Suppressor macrophage treated with lipopolysaccharide for 1 hour (primary cell): ENCODE measurements at regions not wholly inside any gene's neighbourhood (a gene's known extent, or its start where the extent isn't known, plus 50 kb on each side); places are given as distances from the start of the nearest gene placed in this dataset.

Source experiments
- DNase-seq, 3 donors: peaks; one replicate each; pipeline ENCODE4 v3.0.0-alpha.2; 2020 to 2022

DNA sequence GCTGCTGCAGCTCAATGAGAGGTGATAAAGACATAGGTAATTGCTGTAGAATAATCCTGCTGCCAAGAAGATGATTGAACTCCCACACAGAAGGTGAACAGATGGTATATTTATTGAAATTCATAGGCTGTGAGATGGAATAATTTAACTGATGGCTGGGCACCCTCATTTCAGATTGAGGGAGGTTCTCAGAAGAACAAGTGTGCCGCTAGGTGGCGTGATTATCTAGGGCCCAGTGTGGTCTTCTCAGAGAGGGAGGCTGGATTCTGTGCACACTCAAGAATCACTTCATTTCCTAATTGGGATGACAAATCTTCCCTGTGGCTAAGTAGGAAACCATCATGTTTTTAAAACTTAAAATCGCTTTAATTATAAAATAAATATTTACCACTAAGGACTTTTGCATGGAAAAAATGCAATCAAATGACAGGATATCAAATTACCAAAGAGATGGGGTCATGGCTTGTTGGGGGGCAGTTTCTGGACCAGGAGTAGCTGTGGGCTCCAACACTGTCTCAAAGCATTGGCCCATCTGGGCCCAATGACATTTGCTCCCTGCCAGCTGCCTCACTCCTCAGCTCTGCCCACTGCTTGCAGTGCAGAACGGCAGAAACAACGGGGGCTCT, 132.3 kb downstream of the SNAPC1 start:
- DNase-seq, result peak; percentile 66 to 78 (median 74)

DNA sequence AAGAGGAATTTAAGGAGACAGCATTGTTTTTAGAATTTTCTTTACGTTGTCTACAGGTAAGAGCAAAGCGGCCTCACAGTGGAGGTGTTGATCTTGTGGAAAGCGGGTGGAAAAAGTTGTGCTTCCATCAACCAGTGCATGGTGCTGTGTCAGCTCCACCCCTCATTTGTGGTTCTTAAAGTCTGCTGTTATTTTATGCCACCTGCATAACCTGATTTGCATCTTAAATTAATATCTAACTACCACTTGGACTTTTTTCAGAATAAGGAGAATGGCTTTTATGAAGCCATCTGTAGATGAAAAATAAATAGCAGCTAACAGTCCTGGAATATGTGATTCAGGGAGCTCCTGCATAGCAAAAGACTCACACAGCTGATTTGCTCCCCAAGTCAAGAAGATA, 135.1 kb downstream of the SNAPC1 start:
- DNase-seq, result no peak

DNA sequence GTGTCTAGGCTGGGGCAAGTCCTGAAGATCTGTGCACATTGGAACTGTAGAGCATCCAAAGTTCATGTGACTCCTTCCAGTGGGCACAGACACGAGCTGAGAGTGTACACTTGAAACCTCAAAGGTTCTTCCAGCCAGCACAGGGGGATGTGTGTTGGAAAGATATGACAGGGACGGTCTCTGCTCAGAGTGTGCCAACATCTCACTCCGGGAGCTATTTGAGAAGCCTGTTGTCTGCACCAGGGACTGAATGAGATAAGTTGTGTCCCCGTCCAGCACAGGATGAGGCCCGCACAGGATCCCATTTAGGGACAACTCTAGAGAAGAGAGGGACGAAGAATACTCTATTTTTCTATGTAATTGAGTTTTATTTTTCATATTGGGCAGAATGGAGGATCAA, 136.3 kb downstream of the SNAPC1 start:
- no peak for DNase-seq

DNA sequence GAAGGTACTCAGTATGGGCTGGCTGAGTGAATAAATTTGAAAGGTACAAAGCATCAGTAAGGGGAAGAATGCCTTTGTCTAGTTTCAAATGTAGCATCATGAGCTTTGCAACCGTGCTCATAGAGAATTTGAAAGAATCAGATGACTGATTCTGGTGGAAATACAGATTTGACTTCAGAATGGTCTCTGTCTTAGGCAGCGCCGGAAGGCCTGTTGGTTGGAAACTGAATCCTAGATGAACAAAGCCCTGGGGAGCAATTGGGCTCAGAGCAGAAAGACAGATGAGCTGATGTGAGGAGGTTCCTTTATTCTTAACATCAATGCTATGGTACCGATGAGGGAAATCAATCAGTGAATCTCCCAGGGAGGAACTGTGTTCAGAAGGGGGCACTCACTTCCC, 137.3 kb downstream of the SNAPC1 start:
- DNase-seq, result no peak

DNA sequence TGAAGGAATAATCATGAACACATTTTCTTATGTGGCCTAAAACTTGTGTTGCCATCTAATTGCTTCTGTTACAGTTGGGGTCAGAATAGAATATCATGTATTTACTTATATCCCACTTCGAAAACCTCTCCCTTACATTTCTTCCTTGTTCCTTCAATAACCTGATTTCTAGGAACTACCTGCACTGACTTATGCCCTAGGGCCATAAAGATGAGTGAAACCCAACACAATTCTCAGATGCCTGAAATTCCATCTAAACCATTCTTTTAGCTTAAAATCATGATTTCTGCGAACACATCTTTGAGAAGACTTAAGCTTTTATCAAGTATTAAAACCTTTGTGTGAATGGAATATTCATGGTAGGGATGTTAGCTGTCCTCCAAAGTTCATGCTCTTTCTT, 142.7 kb downstream of the SNAPC1 start:
- DNase-seq, result no peak

DNA sequence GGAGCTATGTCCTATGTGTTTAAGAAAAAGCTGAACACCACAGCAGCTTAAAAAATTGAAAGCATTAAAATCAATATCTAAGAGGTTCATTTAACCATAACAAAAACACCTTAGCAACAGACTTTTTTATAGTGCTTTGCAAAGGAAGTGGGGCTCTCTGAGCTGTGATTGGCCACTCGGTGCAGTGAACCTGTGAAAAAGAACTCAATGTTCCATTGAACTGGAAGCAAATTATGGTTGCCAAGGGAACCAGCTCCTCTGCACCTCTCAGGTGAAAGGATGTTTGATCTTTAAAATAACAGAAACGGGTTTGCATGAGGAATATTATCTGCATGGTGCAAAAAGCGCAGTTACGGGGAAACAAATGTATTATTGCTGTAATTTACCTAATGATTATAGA, 149.4 kb downstream of the SNAPC1 start:
- DNase-seq, result no peak

DNA sequence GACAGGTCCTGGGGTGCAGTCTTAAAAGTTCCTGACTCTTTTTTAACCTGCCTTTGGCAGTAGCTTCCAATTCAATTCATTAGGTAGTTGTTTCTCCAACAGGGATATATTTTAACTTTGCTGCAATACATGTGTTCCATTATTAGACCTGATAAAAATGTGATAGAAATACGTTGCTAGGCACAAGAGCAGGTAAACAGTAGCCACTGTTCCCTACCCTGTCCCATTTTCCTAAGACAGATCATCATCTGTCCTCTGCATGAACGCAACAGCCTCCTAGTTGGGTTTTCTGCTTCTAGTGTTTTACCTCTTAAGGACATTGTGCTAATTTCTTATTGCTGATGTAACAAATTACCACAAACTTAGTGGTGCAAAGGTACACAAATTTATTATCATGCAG, 156.8 kb downstream of the SNAPC1 start:
- no peak for DNase-seq

DNA sequence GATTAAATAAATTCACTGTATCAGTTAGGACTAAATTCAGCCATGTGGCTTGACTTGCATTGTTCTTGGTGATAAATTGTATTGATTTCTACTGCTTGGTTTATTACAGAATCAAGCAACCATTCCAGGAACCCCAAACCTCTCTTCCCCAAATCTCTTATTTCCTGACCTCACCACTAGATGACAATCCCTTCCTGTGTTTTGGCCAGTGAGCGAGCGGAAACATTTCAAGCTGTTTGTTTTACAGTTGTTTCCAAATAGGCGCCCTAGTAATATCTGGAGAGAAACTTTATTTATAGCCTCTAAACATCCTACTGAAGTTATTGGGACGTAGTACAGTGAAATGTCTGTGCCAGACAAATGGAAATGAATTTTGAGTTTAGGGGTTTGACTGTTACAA, 161.1 kb downstream of the SNAPC1 start:
- no peak for DNase-seq

DNA sequence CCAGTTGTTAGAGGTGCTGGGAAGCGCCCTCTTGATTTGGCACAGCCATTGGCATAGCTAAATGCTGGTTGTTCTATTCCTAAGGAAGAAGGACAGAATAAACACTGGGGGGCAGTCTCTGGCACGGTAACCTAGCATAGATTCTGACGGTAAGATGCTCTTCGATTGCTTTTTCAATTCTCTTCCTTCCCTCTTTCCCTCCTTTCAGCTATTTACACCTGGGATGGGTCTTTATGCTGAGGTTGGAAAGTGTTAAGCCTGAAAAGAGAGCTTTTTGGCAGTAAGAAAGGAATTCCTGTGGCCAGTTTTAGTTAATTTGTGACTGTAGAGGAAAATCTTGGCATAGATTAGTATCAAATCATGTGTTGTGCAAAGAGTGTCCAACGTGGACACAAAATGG, 162.8 kb downstream of the SNAPC1 start:
- DNase-seq, result no peak

DNA sequence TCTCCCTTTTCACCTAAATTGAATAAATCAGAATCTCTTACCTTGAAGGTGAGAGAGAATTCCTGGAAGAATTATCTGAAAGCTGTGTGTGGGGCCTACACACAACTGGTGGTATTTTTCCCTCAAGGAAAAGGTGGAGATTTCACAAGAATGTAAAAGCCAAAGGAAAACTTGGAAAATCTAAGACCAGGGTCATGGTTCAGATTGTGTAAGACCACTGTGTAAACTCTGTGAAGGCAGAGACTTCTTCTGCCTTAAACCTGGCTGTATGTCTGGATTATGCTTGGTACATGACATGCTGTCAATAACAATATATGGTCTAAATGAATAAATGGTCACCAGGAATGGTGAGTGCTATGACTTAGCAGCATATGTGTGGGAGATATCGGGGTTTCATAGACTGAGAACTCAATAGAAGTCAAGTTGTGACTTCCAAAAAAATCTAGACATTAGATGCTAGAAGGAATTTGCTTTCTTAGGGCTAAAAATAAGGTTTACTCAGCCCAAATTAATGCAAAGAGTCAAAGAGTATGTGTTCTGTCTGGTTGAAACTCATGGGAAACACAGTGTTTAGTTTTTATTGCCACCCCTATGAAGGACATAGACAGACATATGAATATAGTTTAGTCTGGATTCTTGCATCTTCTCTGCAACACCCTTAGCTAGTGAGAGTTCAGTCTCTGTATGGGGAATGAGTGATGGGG, 163.7 kb downstream of the SNAPC1 start:
- DNase-seq, result no peak

DNA sequence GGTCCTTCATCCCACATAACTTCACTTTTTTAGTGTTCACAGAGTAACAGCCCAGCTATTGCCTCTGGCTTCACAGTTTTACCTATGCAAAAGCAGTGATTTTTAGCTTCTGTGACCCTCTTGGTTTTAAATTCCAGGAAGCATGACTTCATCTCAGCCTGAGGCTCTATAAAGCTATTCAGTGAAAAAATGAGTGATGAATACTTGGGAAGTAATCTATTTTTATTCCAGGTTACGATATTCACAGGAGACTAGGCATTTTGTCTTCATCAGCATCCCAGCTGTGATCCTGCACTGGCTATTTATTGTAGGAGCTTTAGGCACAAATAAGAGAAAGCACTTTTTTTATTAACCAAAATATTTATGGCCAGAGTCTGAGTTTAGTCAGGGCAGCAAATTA, 164.8 kb downstream of the SNAPC1 start:
- DNase-seq, result no peak

DNA sequence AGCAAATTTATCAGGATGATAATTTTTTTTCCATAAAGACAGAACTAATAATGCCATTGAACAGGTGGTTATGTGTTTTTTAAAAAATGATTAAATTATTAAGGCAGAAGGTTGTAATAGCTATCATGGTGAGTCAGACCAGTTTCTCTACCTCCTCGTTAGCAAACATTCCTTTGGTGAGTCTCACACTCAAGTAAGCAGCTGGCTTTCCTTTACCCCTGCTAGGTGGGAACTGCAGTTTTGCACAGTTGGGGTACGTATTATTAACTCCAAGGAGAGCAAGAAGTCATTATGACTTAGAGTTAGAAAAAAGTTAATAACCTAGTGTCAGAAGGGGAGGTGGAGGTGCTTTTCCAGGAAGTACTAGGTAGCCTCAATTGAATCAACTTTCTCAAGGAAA, 165.3 kb downstream of the SNAPC1 start:
- no peak for DNase-seq

DNA sequence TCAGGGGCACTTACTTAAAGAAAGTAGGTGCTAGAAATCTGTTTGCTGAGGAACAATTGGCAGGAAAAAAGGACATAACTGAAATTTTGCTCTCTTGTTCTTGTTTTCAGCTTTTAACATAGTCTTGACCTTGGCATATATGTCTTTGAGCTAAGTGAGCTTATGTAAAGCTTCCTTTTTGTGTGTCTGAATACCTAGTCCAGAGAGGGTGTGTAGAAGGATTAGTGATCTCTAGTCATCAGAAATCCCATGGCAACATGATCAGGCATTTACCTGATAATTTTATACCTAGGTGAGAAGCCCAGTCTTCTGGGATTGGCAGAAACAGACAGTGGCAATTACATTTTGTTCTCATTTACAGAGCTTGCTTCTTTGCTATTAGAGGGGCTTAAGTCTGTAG, 166.1 kb downstream of the SNAPC1 start:
- no peak for DNase-seq

DNA sequence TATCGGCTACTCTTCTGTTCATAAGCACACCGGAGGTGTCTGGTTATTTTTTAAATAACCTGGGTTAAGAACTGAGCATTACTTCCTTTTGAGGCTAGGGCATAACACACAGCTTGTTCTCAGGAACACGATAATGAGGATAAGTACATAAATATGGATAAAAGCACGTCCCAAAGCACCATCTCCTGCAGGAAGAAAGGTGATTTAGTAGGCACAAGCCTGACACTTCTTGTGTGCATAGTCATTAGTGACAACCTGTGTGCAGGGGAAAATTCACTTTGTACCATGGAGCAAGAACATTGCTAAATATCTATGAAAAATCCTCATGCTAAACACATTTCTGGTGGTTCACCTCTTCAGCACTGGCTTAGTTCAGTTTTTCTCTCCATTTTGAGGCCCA, 166.5 kb downstream of the SNAPC1 start:
- no peak for DNase-seq

DNA sequence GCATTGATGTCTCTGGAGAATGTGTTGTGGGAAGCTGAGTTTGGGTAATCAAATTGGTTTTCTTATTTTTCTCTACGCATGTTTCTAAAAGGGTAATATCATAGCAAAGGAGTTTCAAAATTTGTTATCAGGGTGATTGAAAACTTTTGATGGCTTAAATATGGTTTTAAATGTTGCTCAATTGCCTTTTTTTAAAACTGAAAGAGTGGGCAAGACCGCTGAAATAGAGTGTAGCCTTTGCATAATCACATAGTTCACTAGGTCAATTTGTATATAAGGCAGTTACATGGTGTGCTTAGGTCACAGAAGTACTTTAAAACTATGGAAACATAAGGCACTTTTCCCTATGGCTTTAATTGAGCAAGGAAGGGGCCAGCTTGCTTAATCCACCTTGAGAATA, 167.4 kb downstream of the SNAPC1 start:
- DNase-seq, result no peak

DNA sequence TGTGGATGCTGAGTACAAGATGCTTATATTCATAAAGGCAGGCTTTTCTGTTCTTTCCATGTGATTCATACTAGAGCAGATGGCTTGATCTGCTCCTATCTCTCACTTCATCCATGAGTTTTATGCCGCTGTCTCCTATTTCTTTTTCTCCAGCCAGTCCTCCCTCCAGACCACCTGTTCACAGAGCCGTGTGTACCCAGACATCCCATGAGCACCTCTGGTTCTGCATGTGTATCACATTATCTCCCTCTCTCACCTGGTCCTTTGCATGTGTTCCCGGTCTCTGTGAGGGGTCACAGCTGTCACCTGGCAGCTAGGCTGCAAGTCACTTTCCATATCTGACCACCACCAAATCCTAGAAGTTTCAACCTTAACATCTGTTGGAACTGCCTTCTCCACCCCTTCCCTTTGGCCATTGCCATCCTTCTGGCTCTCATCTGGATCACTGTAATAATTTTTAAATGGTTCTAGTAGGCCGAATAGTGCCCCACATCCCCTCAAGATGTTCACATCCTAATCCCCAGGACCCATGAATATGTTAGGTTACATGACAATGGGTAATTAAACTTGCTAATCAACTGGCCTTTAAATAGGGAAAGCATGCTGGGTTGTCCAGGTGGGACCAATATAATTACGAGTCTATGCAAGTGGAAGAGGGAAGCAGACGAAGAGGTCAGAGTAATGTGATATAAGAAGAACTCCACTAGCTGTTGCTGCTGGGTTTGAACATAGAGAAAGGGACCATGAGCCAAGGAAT, 168.1 kb downstream of the SNAPC1 start:
- DNase-seq, result no peak

DNA sequence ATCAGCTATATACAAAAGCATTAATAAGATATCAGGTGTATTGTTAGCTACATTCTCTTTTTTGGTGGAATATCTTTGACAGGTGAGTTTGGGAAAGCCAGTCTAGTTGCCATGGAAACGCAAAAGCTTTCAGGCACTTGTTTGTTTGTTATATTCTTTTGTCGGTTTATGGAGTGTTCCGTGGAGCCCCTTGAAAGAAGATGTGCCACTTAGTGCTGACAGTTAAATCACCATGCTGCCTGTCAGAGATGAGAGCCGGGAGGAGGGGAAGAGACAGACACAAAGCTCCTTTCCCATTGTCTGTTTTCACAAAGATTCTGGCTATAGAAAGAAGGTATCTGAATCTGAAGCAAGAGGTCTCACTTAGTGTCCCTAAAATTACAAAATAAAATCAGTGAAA, 170.8 kb downstream of the SNAPC1 start:
- DNase-seq, result no peak

DNA sequence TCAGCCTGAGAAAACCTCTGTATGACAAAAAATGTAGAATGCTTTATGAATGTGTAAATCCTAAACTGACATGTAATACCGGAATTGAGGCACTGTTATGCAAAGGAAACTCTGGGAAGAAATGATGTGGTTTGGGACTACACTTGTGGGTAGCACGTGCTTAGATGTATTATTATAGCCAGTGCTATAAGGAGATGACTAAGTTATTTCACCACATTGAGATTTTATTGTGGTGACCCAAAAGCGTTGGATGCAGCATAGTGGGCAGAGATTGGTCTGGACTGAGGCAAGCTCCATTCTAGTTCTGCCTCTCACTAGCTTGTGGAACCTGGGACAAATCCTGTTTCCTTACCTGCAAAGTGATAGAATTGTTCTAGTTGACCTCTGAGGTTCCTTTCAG, 172.2 kb downstream of the SNAPC1 start:
- DNase-seq, result peak in 1 of 3 donors; percentile 18

DNA sequence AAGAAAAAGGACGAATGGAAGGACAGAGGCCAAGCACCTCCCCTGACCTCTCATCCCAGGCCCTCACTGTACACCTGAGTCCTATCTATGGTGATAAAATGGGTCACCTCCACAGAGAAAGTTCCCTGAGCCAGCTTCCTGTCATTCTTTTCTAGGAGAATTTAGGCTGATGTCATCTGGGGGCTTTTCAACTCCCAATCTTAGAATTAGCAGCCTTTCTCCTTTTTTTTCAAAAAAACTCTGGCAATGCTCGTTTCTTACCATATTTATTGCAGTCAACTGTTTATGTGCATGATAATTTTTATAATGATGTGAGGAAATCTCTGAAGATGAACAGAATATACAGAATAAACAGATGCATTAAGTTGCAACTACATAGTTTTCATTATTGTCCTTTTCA, 177.6 kb downstream of the SNAPC1 start:
- DNase-seq, result no peak

DNA sequence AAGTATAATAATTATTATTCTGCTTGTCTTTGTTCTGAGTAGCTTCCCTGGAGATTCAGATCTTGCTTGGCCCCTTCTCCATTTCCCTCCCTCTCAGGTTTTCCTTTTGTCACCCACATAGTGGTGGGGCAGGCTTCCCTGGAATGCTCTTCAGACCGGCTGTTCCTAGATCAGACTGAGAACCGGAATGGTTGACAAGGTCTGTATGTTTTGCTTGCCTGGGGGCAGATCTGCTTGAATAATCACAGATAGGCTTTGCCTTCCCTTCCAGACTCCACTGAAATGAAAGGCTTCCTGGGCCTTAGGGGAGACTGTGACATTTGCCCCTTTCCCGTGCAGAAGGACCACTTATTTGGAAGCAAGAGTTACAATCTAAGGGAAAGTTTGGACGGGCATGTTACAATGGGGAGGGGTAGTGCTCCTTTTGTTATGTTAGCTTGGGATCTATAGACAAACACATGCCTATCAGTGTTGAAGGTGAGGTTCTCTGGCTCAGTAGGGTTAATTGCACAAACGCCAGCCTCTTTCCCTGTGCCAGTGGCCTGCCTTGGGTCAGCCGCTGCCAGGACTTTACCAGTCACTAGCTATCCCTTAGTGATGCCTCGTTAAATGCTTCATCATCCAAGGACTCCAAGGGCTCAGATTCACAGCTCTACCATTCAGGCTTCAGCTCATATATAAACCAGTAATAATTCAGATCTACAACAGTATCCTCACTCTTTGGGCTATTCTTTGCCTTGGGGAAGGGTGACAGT, 178.6 kb downstream of the SNAPC1 start:
- DNase-seq, result no peak

DNA sequence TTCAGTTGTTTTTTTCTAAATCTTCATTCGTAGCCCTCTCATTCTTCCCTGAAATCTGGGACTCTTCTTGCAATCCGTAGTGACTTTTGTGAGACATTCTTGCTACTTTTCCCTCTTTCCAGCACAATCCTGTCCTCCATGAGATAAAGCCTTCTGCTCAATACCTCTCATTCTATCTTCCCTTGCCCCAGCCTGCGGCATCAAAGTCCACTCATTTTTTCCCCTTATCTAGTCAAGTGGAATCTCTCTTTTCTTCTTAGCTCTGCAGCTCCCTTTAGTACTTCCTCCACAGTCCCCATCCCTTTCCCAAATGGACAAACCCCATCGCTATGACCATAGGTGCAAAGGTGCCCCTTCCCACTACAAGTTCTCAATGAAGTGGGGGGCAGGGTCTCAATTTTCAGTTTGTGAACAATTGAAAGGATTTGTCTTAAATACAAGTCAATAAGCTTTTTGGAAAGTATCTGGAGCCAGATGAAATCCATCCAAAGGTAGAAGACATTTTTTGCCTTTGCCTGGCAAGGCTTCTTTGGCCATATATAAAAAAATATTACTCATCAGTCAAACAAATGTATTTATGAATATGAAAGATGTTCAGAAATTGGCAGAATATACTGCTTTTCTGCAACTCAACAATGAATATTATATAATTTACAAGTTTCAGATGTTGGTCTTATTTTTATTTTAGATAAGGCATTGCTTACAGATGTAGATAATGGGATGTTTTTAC, 179.4 kb downstream of the SNAPC1 start:
- DNase-seq, result no peak

DNA sequence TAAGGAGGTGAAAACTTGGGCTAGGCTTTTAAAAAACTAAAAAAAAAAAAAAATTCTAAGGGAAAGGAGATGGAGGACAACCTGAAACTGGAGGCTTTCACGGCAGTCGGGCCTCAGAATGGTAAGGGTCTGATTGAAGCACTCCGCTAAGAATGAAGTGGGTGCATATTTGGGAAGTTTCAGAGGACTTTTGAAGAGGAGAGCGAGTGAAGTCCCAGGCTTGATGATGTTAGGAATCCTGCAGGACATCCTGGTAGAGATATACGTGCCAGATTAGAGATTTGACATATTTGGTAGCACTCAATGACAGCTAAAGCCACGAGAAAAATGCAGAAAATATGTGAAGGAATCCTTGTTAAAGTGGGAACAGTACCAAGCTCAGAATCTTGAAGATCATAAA, 186.2 kb downstream of the SNAPC1 start:
- DNase-seq, result no peak

DNA sequence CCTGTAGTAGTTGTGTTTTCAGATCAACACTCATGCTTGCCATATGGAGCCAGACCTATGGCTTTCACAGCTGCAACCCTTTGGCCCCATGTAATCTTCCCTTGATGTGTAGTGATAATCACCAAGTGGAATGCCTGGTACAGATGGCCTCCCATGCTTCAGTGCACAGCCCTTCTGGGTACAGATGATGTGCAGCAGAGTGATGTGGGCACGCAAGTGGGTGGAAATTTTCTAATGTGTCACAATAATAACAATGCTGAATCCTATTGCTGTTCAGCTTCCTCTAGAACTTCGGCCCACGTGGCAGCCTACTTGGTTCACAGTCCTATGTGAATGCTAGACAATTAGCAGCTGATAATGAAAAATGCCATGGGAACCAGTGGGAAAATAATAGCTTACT, 188.1 kb downstream of the SNAPC1 start:
- DNase-seq, result peak in 2 of 3 donors; percentile 1 to 10
